Gastroesophageal sphincter (tissue), 4 donors: ENCODE measurements at regions not wholly inside any gene's neighbourhood (a gene's known extent, or its start where the extent isn't known, plus 50 kb on each side); places are given as distances from the start of the nearest gene placed in this dataset.

Source experiments
- ATAC-seq: fragments of 150-250 bp; one replicate; pipeline ENCODE4 v1.9.1; 2016; ENCODE audit warnings: mild to moderate bottlenecking, moderate library complexity
- H3K27ac ChIP-seq, 4 donors: fragments of 200-600 bp; sonication (generic) in 3 of 4; 1 replicate in 3 of 4; 2 replicates in 1 of 4; pipeline ENCODE4 v1.5.1; 2016 to 2019
- H3K27me3 ChIP-seq: fragments of 200-600 bp; sonication (generic); one replicate; pipeline ENCODE4 v1.5.1; 2019
- H3K36me3 ChIP-seq, 2 donors: fragments of 200-600 bp; sonication (generic); one replicate each; pipeline ENCODE4 v1.5.1; 2019; ENCODE audit warnings: control low read depth in 1 of 2
- H3K4me1 ChIP-seq, 3 donors: fragments of 200-600 bp; sonication (generic); 1 replicate in 2 of 3; 2 replicates in 1 of 3; pipeline ENCODE4 v1.5.1; 2016 to 2019; ENCODE audit warnings: control low read depth in 2 of 3
- H3K4me3 ChIP-seq, 2 donors: fragments of 200-600 bp; sonication (generic); one replicate each; pipeline ENCODE4 v1.5.1; 2019; ENCODE audit warnings: mild to moderate bottlenecking in 1 of 2, moderate library complexity in 1 of 2
- H3K9me3 ChIP-seq, 3 donors: fragments of 200-600 bp; sonication (generic); one replicate each; pipeline ENCODE4 v1.5.1; 2017 to 2019; ENCODE audit warnings: control low read depth in 2 of 3
- EP300 ChIP-seq: sonication (generic); formaldehyde crosslinking; IDR thresholded peaks from one replicate; pipeline ENCODE4 v1.6.1; 2017; ENCODE audit warnings: antibody characterized with exemption, mild to moderate bottlenecking
- POLR2A ChIP-seq, 2 donors: fragments of 450-650 bp; IDR thresholded peaks; one replicate each; pipeline ENCODE4 v1.6.1; 2017; ENCODE audit warnings: antibody characterized with exemption in 2 of 2, mild to moderate bottlenecking in 2 of 2, moderate library complexity in 1 of 2
- POLR2AphosphoS5 ChIP-seq: sonication (generic); formaldehyde crosslinking; IDR thresholded peaks from one replicate; pipeline ENCODE4 v1.6.1; 2017; ENCODE audit warnings: antibody characterized with exemption
- WGBS, 2 donors: methylation state at CpG; one replicate each; pipeline ENCODE4 v1.1.5; 2018; ENCODE audit warnings: low coverage in 1 of 2; 5-methylcytosine and 5-hydroxymethylcytosine counted together
- TF ChIP-seq, protein P1 (sequence below), 4 experiments: fragments of 200-600 bp in 2 of 4; fragments of 450-650 bp in 2 of 4; sonication (generic) in 1 of 4; IDR thresholded peaks; one replicate each; pipeline ENCODE4 v1.5.1; 2017 to 2019; ENCODE audit warnings: antibody characterized with exemption in 4 of 4, mild to moderate bottlenecking in 2 of 4, moderate library complexity in 2 of 4

DNA sequence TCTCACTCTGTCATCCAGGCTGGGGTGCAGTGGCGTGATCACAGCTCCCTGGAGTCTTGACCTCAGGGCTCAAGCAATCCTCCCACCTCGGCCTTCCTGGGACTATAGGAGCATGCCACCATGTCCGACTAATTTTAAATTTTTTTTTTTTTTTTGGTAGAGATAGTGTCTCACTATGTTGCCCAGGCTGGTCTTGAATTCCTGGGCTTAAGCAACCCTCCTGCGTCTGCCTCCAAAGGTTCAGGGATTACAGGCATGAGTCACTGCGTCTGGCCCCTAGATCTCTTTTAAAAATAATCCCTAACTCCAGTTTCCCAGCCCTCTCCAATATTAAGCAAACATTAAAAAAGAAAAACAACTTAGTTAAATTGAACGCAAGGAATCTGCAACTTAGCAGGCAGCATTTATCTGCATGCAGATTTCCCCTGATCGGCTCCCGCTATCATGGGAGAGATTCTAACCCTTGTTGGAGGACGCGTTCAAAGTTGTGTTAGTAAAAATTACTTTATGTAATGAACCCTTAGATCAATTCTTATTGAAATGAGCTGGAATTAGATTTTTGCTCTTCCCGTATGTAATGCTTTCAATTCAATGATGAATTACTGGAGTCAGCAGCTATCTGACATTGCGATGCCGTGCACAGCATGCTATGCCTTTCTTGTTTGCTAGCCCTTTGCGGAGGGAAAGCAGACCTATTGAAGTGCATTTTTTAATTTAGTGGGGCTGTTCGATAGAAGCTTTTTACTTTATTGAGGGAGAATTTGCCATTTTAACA, 171.7 kb downstream of the HAPSTR1 start:
- Histone ChIP-seq H3K4me1 (no peaks in the 10 kb centered on the region), H3K27me3 (peaks cover 2% of the 10 kb centered on the region), H3K27ac (no peak overlapping the region), H3K4me3 (no peak overlapping the region), H3K36me3 (no peaks in the 10 kb centered on the region), H3K9me3 (peaks cover 0 to 13% (median 0%) of the 10 kb centered on the region in 3 donors)
- ATAC-seq, result no peak
- TF ChIP-seq POLR2AphosphoS5 (no peak), EP300 (no peak)
- TF ChIP-seq, protein P1, sequence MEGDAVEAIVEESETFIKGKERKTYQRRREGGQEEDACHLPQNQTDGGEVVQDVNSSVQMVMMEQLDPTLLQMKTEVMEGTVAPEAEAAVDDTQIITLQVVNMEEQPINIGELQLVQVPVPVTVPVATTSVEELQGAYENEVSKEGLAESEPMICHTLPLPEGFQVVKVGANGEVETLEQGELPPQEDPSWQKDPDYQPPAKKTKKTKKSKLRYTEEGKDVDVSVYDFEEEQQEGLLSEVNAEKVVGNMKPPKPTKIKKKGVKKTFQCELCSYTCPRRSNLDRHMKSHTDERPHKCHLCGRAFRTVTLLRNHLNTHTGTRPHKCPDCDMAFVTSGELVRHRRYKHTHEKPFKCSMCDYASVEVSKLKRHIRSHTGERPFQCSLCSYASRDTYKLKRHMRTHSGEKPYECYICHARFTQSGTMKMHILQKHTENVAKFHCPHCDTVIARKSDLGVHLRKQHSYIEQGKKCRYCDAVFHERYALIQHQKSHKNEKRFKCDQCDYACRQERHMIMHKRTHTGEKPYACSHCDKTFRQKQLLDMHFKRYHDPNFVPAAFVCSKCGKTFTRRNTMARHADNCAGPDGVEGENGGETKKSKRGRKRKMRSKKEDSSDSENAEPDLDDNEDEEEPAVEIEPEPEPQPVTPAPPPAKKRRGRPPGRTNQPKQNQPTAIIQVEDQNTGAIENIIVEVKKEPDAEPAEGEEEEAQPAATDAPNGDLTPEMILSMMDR (IDR thresholded peaks at IDR 0.05), result no peak
- 72 to 73% methylated on average over 13 to 15 of the region's 15 CpGs for WGBS, 2 donors

DNA sequence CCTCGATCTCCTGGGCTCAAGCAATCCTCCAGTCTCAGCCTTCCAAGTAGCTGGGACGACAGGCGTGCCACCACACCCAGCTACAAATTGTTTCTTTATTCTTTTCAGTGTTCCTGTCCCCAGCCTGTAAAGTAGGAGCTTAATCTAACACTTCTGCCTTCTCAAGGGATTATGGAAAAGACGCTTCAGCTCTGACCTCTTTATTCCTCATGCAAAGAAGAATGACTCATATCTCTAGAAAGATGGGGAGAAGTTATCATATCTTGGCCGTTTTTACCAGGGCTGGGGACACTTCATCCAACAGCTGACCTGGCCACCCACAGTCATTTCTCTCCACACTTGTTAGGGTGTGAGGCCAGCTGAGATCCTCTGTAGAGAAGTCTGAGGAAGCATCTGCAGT, 172.6 kb downstream of the HAPSTR1 start:
- Histone ChIP-seq H3K27ac (no peak overlapping the region), H3K27me3 (no peaks in the 10 kb centered on the region), H3K36me3 (no peaks in the 10 kb centered on the region), H3K4me1 (no peaks in the 10 kb centered on the region), H3K9me3 (peaks cover 0 to 13% (median 0%) of the 10 kb centered on the region in 3 donors), H3K4me3 (no peak overlapping the region)
- TF ChIP-seq, protein P1 (IDR thresholded peaks at IDR 0.05), result no peak
- TF ChIP-seq POLR2A (IDR thresholded peaks at IDR 0.05), result no peak
- TF ChIP-seq EP300, result no peak
- TF ChIP-seq POLR2AphosphoS5, result no peak
- no peak for ATAC-seq
- WGBS, 2 donors, result 36 to 63% methylated on average over 4 to 5 of the region's 5 CpGs

DNA sequence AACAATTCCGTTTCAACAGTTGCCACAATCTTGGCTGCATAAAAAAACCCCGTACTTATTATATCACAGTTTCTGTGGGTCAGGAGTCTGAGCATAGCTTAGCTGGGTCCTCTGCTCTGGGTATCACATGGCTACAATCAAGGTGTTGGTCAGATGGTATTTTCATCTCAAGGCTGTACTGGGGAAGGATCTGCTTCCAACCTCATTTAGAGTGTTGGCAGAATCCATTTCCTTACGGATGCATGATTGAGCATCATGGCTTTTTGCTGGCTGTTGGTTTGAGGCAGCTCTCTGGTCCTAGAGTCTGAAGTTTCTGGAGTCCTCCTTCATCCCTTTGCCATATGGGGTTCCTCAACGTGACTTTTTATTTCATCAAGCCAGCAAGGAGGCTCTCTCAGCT, 177.0 kb downstream of the HAPSTR1 start:
- no peak overlapping the region for H3K27ac ChIP-seq
- no peaks in the 10 kb centered on the region for H3K27me3 ChIP-seq
- WGBS, 2 donors, result 54 to 75% methylated on average over 2 to 3 of the region's 4 CpGs
- ATAC-seq, result no peak
- H3K4me1 ChIP-seq, result no peaks in the 10 kb centered on the region
- peaks cover 0 to 13% (median 0%) of the 10 kb centered on the region in 3 donors for H3K9me3 ChIP-seq
- no peak for TF ChIP-seq EP300
- TF ChIP-seq, protein P1 (IDR thresholded peaks at IDR 0.05), result no peak
- TF ChIP-seq POLR2AphosphoS5, result no peak
- no peak for TF ChIP-seq POLR2A (IDR thresholded peaks at IDR 0.05)
- no peak overlapping the region for H3K4me3 ChIP-seq
- no peaks in the 10 kb centered on the region for H3K36me3 ChIP-seq

DNA sequence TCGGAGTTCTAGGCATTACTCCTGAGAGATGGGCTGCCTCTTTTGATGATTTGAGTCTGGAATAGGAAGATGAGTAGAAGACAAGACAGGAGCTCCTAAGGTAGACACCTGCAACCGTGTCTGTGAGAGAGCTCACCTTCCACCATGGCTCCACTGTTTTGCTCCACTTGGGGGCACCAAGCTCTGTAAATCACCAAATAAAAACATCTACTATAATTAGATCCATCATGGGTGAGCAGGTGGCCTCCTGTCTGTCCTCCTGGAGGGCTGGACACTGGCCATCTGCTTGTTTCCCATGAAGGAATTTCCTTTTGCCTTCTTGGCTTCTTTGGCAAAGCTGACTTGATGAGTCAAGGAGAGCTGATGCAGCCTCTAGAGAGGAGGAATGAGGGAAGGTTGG, 179.0 kb downstream of the HAPSTR1 start:
- H3K27ac ChIP-seq, result no peak overlapping the region
- no peaks in the 10 kb centered on the region for H3K27me3 ChIP-seq
- H3K9me3 ChIP-seq, result peaks cover 0 to 13% (median 0%) of the 10 kb centered on the region in 3 donors
- no peak for ATAC-seq
- TF ChIP-seq POLR2AphosphoS5 (no peak), POLR2A (IDR thresholded peaks at IDR 0.05) (no peak), EP300 (no peak)
- TF ChIP-seq, protein P1 (IDR thresholded peaks at IDR 0.05), result no peak
- H3K4me1 ChIP-seq, result no peaks in the 10 kb centered on the region
- H3K36me3 ChIP-seq, result no peaks in the 10 kb centered on the region
- no peak overlapping the region for H3K4me3 ChIP-seq
- 67% methylated on average over 1 of the region's 2 CpGs; no CpG with 5 or more reads in 1 of the 2 donors for WGBS, 2 donors

DNA sequence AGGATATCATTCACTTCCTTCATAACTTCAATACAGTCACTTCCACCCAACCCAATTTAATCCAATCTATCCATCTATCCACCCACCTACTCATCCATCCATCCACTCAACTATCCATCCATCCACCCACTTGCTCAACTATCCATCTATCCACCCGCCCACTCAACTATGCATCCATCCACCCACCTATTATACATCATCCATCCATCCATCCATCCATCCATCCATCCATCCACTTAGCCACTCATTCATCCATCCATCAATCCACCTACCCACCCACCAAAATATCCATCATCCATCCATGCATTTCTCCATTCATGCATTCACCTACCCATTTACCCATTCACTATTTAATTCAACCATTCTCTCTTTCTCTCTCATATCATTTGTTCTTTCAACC, 179.5 kb downstream of the HAPSTR1 start:
- 88 to 100% methylated on average over 1 of the region's 1 CpG for WGBS, 2 donors
- no peak for TF ChIP-seq POLR2A (IDR thresholded peaks at IDR 0.05)
- no peak for TF ChIP-seq POLR2AphosphoS5
- no peak for TF ChIP-seq EP300
- TF ChIP-seq, protein P1 (IDR thresholded peaks at IDR 0.05), result no peak
- Histone ChIP-seq H3K36me3 (no peaks in the 10 kb centered on the region), H3K4me3 (no peak overlapping the region), H3K9me3 (peaks cover 0 to 8% (median 0%) of the 10 kb centered on the region in 3 donors), H3K27me3 (no peaks in the 10 kb centered on the region), H3K27ac (no peak overlapping the region), H3K4me1 (no peaks in the 10 kb centered on the region)
- no peak for ATAC-seq
